ENCODE measurements at regions not wholly inside any gene's neighbourhood (a gene's known extent, or its start where the extent isn't known, plus 50 kb on each side); places are given as distances from the start of the nearest gene placed in this dataset.

- intact Hi-C loops (cut with micrococcal nuclease) = no loop called here
- no peak for TF ChIP-seq CTCF (IDR thresholded peaks at IDR 0.05)
- no peak overlapping the region for H3K4me3 Mint-ChIP-seq
- no peaks in the 10 kb centered on the region for H3K36me3 Mint-ChIP-seq
- H3K27ac Mint-ChIP-seq = no peak overlapping the region
- DNase-seq = no peak
- no peaks in the 10 kb centered on the region for H3K27me3 ChIP-seq (ENCODE audit: control insufficient read depth in 2 of 2, insufficient read depth in 2 of 2, low read length in 2 of 2)
- no peaks in the 10 kb centered on the region for H3K36me3 ChIP-seq (replicated peaks in 1 of 2; ENCODE audit: control insufficient read depth in 1 of 2, insufficient read depth in 2 of 2, low read length in 2 of 2)
- no peak overlapping the region for H2AFZ ChIP-seq (ENCODE audit: insufficient read depth, low read depth, low read length, poor library complexity, severe bottlenecking)
- no peak overlapping the region for H3K4me2 ChIP-seq (replicated peaks; ENCODE audit: extremely low read depth, low read length, poor library complexity, severe bottlenecking)
- no peaks in the 10 kb centered on the region for H3K4me1 ChIP-seq (ENCODE audit: control insufficient read depth in 1 of 2, insufficient read depth in 2 of 2, low read length in 2 of 2)
- no peak overlapping the region for H3K4me3 ChIP-seq (replicated peaks in 1 of 3; ENCODE audit: low read depth in 2 of 3, low read length in 3 of 3)
- peaks cover 0 to 5% of the 10 kb centered on the region in 2 donors for H3K9me3 ChIP-seq (replicated peaks in 1 of 2; ENCODE audit: control insufficient read depth in 1 of 2, insufficient read depth in 1 of 2, low read length in 2 of 2)
- H3K27ac ChIP-seq (ENCODE audit: low read depth in 1 of 2, low read length in 2 of 2) = no peak overlapping the region
- H4K20me1 ChIP-seq (ENCODE audit: insufficient read depth, low read length) = no peaks in the 10 kb centered on the region
- WGBS (ENCODE audit: insufficient coverage) = no CpG with 5 or more reads among the region's 1 CpG
- no peaks in the 10 kb centered on the region for H3K79me2 ChIP-seq (ENCODE audit: insufficient read depth, low read length)
- peaks cover 0 to 4% (median 0%) of the 10 kb centered on the region in 7 donors for H3K9me3 Mint-ChIP-seq
- H3K27me3 Mint-ChIP-seq (ENCODE audit: low read depth in 3 of 3) = peaks cover 0 to 1% (median 0%) of the 10 kb centered on the region in 3 donors
- no peak overlapping the region for H3K9ac ChIP-seq (ENCODE audit: insufficient read depth, low read length, poor library complexity, severe bottlenecking)
- H3K4me1 Mint-ChIP-seq = no peaks in the 10 kb centered on the region
These were observed 918.5 kb downstream of the CBLN2 start for GRCh38 chr18:71625556-71626090.

- H3K9me3 Mint-ChIP-seq = peaks cover 0 to 2% (median 0%) of the 10 kb centered on the region in 7 donors
- no peaks in the 10 kb centered on the region for H3K79me2 ChIP-seq (ENCODE audit: insufficient read depth, low read length)
- no peak overlapping the region for H3K27ac ChIP-seq (ENCODE audit: low read depth in 1 of 2, low read length in 2 of 2)
- no CpG with 5 or more reads among the region's 1 CpG for WGBS (ENCODE audit: insufficient coverage)
- peaks cover 0 to under 1% of the 10 kb centered on the region in 2 donors for H3K9me3 ChIP-seq (replicated peaks in 1 of 2; ENCODE audit: control insufficient read depth in 1 of 2, insufficient read depth in 1 of 2, low read length in 2 of 2)
- no peaks in the 10 kb centered on the region for H3K27me3 Mint-ChIP-seq (ENCODE audit: low read depth in 3 of 3)
- H3K36me3 Mint-ChIP-seq = no peaks in the 10 kb centered on the region
- H3K27ac Mint-ChIP-seq = no peak overlapping the region
- H3K36me3 ChIP-seq (replicated peaks in 1 of 2; ENCODE audit: control insufficient read depth in 1 of 2, insufficient read depth in 2 of 2, low read length in 2 of 2) = no peaks in the 10 kb centered on the region
- no peak overlapping the region for H3K9ac ChIP-seq (ENCODE audit: insufficient read depth, low read length, poor library complexity, severe bottlenecking)
- no peak for DNase-seq
- no peaks in the 10 kb centered on the region for H3K27me3 ChIP-seq (ENCODE audit: control insufficient read depth in 2 of 2, insufficient read depth in 2 of 2, low read length in 2 of 2)
- no peaks in the 10 kb centered on the region for H3K4me1 Mint-ChIP-seq
- no peak overlapping the region for H3K4me3 ChIP-seq (replicated peaks in 1 of 3; ENCODE audit: low read depth in 2 of 3, low read length in 3 of 3)
- intact Hi-C loops (cut with micrococcal nuclease) = no loop called here
- H3K4me3 Mint-ChIP-seq = no peak overlapping the region
- no peak overlapping the region for H2AFZ ChIP-seq (ENCODE audit: insufficient read depth, low read depth, low read length, poor library complexity, severe bottlenecking)
- H3K4me2 ChIP-seq (replicated peaks; ENCODE audit: extremely low read depth, low read length, poor library complexity, severe bottlenecking) = no peak overlapping the region
- TF ChIP-seq CTCF (IDR thresholded peaks at IDR 0.05) = no peak
- no peaks in the 10 kb centered on the region for H3K4me1 ChIP-seq (ENCODE audit: control insufficient read depth in 1 of 2, insufficient read depth in 2 of 2, low read length in 2 of 2)
- no peaks in the 10 kb centered on the region for H4K20me1 ChIP-seq (ENCODE audit: insufficient read depth, low read length)
These were observed 945.8 kb downstream of the CBLN2 start for GRCh38 chr18:71598374-71598773.

Measured in CD14-positive monocyte (primary cell).